ENCODE measurements at regions not wholly inside any gene's neighbourhood (a gene's known extent, or its start where the extent isn't known, plus 50 kb on each side); places are given as distances from the start of the nearest gene placed in this dataset.

DNA sequence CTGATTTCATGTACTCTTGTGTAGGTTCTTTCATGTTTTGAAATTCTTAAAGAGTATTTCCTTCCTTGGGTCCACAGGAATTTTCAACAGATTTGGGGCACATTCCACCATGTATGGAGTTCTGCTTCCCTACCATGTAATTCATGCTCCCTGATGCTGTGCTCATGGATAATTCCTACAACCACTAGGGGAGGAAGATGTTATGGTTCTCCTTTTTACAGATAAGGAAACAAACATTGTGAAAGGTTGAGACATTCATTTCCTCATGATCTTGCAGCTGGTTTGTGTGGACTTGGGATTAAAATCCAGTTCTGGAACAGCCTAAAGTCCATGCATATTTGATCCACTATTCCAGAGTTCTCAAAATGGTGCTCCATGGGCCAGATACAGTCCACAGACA, 174.9 kb upstream of the FRMD4B start:
- DNase-seq, result no peak
- H3K4me3 ChIP-seq, result no peak overlapping the region
- intact Hi-C loops (cut with DNase I; ENCODE audit: low total_unique reads), result no loop called here
- no peaks in the 10 kb centered on the region for H3K4me1 ChIP-seq
- H3K36me3 ChIP-seq (ENCODE audit: low read depth, missing control alignments), result no peaks in the 10 kb centered on the region
- H3K9me3 ChIP-seq, result no peaks in the 10 kb centered on the region
- TF ChIP-seq, protein P1, sequence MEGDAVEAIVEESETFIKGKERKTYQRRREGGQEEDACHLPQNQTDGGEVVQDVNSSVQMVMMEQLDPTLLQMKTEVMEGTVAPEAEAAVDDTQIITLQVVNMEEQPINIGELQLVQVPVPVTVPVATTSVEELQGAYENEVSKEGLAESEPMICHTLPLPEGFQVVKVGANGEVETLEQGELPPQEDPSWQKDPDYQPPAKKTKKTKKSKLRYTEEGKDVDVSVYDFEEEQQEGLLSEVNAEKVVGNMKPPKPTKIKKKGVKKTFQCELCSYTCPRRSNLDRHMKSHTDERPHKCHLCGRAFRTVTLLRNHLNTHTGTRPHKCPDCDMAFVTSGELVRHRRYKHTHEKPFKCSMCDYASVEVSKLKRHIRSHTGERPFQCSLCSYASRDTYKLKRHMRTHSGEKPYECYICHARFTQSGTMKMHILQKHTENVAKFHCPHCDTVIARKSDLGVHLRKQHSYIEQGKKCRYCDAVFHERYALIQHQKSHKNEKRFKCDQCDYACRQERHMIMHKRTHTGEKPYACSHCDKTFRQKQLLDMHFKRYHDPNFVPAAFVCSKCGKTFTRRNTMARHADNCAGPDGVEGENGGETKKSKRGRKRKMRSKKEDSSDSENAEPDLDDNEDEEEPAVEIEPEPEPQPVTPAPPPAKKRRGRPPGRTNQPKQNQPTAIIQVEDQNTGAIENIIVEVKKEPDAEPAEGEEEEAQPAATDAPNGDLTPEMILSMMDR (IDR thresholded peaks at IDR 0.05), result no peak
- TF ChIP-seq POLR2A (IDR thresholded peaks at IDR 0.05), result no peak
- H3K27me3 ChIP-seq, result no peaks in the 10 kb centered on the region
- no peak overlapping the region for H3K27ac ChIP-seq

DNA sequence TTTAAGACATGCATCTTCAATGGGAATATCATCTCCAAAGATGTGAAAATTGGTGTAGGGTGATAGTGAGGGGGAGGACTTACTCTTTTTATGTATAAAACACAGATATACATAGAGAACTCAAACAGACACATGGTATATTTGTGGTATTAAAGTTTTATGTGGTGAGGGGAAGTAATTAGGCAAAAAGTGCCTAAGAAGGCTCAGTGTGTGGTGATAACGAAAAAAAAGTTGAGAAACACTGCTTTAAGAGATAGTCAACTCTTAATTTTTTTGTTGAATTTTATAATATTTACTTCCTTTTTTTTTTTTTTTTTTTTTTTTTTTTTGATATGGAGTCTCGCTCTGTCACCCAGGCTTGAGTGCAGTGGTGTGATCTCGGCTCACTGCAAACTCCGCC, 174.2 kb upstream of the FRMD4B start:
- intact Hi-C loops (cut with DNase I; ENCODE audit: low total_unique reads), result no loop called here
- Histone ChIP-seq H3K36me3 (ENCODE audit: low read depth, missing control alignments) (no peaks in the 10 kb centered on the region), H3K4me3 (no peak overlapping the region), H3K27me3 (no peaks in the 10 kb centered on the region), H3K27ac (no peak overlapping the region), H3K4me1 (no peaks in the 10 kb centered on the region), H3K9me3 (no peaks in the 10 kb centered on the region)
- 56 to 79% methylated on average over 4 of the region's 4 CpGs for WGBS, 2 donors
- DNase-seq, result no peak
- TF ChIP-seq, protein P1 (IDR thresholded peaks at IDR 0.05), result no peak
- TF ChIP-seq POLR2A (IDR thresholded peaks at IDR 0.05), result no peak

DNA sequence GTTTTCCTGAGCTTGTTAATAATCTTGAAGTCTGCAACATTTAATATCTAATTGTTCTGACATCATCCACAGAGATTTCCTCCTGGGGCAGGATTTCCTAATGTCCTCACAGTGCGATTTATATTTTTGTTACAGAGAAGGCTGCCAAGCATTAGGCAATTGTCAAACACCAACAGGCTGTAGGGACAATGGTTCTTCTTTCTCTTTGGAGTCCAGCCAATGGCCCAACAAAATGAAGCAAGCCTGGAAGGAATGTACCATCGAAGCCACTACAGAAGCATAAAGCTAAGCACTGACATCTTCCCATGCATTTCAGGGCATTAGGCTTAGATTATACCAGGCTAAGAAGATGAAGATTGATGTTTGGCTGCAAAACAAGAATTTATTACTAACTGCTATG, 173.0 kb upstream of the FRMD4B start:
- Histone ChIP-seq H3K27me3 (no peaks in the 10 kb centered on the region), H3K36me3 (ENCODE audit: low read depth, missing control alignments) (no peaks in the 10 kb centered on the region), H3K9me3 (no peaks in the 10 kb centered on the region), H3K4me1 (no peaks in the 10 kb centered on the region), H3K27ac (no peak overlapping the region), H3K4me3 (no peak overlapping the region)
- WGBS, 2 donors, result 59 to 78% methylated on average over 2 of the region's 2 CpGs
- TF ChIP-seq POLR2A (IDR thresholded peaks at IDR 0.05), result no peak
- TF ChIP-seq, protein P1 (IDR thresholded peaks at IDR 0.05), result no peak
- intact Hi-C loops (cut with DNase I; ENCODE audit: low total_unique reads), result no loop called here
- no peak for DNase-seq

DNA sequence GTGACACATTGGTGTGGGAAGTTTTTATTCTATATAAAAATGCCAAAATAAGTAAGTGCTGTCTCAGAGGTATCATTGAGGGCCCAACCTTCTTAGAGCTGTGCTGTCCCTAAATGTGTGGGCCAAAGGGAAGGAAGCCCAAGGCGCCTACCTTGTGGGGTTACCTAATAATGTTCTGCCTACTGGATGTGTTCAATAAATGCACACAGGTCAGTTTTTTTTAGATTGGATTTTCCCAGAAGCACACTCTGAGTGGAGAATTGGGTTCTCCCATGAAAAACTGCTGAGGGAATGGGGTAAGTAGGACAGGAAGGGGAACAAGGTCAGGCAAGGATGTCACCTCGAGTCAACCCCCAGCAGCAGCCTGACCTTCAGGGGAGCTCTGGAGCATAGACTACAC, 168.7 kb upstream of the FRMD4B start:
- intact Hi-C loops (cut with DNase I; ENCODE audit: low total_unique reads), result no loop called here
- no peaks in the 10 kb centered on the region for H3K27me3 ChIP-seq
- H3K4me1 ChIP-seq, result peaks cover 13% of the 10 kb centered on the region
- TF ChIP-seq POLR2A (IDR thresholded peaks at IDR 0.05), result no peak
- TF ChIP-seq, protein P1 (IDR thresholded peaks at IDR 0.05), result no peak
- no peak overlapping the region for H3K4me3 ChIP-seq
- H3K36me3 ChIP-seq (ENCODE audit: low read depth, missing control alignments), result no peaks in the 10 kb centered on the region
- WGBS, 2 donors, result 80 to 86% methylated on average over 2 of the region's 2 CpGs
- H3K27ac ChIP-seq, result no peak overlapping the region
- H3K9me3 ChIP-seq, result no peaks in the 10 kb centered on the region
- no peak for DNase-seq

DNA sequence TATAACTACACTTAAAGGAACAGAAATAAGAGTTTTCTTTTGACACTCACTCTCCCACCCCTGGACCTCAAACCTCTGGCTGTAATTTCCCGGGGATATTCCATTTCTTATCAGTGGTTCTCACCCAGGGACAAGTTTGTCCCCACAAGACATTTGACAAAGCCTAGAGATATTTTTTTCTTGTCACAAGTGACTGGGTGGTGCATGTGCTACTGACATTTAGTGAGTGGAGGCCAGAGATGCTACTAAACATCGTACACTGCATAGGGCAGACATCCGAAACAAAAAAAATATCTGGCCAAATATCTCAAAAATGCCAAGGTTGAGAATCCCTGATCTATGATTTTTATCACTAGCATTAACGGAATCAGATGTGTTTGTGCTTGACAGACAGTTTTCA, 168.0 kb upstream of the FRMD4B start:
- H3K36me3 ChIP-seq (ENCODE audit: low read depth, missing control alignments), result no peaks in the 10 kb centered on the region
- TF ChIP-seq, protein P1 (IDR thresholded peaks at IDR 0.05), result no peak
- TF ChIP-seq POLR2A (IDR thresholded peaks at IDR 0.05), result no peak
- H3K4me1 ChIP-seq, result peaks cover 13% of the 10 kb centered on the region
- no peaks in the 10 kb centered on the region for H3K27me3 ChIP-seq
- H3K9me3 ChIP-seq, result no peaks in the 10 kb centered on the region
- intact Hi-C loops (cut with DNase I; ENCODE audit: low total_unique reads), result no loop called here
- no peak overlapping the region for H3K27ac ChIP-seq
- 70 to 72% methylated on average over 4 of the region's 4 CpGs for WGBS, 2 donors
- DNase-seq, result no peak
- no peak overlapping the region for H3K4me3 ChIP-seq

Data from testis (tissue), 2 donors.